ENCODE measurements at regions not wholly inside any gene's neighbourhood (a gene's known extent, or its start where the extent isn't known, plus 50 kb on each side); places are given as distances from the start of the nearest gene placed in this dataset.

- DNase-seq (ENCODE audit: low read depth), result no peak
These were observed 75.2 kb downstream of the RHCG start for GRCh38 chr15:89421219-89421618.

GRCh38 chr15:89419370-89419984, 76.9 kb downstream of the RHCG start:
- DNase-seq (ENCODE audit: low read depth), result peak; percentile 22

GRCh38 chr15:89417206-89417725, 79.1 kb downstream of the RHCG start:
- DNase-seq (ENCODE audit: low read depth), result no peak

GRCh38 chr15:89416339-89417183, 79.8 kb downstream of the RHCG start:
- no peak for DNase-seq (ENCODE audit: low read depth)

- no peak for DNase-seq (ENCODE audit: low read depth)
These were observed 79.9 kb upstream of the POLG start for GRCh38 chr15:89414571-89414970.

- no peak for DNase-seq (ENCODE audit: low read depth)
These were observed 79.3 kb upstream of the POLG start for GRCh38 chr15:89413877-89414276.

GRCh38 chr15:89412905-89413411, 78.3 kb upstream of the POLG start:
- no peak for DNase-seq (ENCODE audit: low read depth)

- no peak for DNase-seq (ENCODE audit: low read depth)
These were observed 75.4 kb upstream of the POLG start for GRCh38 chr15:89410039-89410435.

- no peak for DNase-seq (ENCODE audit: low read depth)
These were observed 74.8 kb upstream of the POLG start for GRCh38 chr15:89409184-89410038.

- no peak for DNase-seq (ENCODE audit: low read depth)
These were observed 74.0 kb upstream of the POLG start for GRCh38 chr15:89408372-89409183.

- no peak for DNase-seq (ENCODE audit: low read depth)
These were observed 72.5 kb upstream of the POLG start for GRCh38 chr15:89406940-89407607.

- DNase-seq (ENCODE audit: low read depth), result no peak
These were observed 71.8 kb upstream of the POLG start for GRCh38 chr15:89406218-89406939.

GRCh38 chr15:89405494-89405893, 70.9 kb upstream of the POLG start:
- no peak for DNase-seq (ENCODE audit: low read depth)

GRCh38 chr15:89404023-89404422, 69.4 kb upstream of the POLG start:
- DNase-seq (ENCODE audit: low read depth), result no peak

GRCh38 chr15:89402518-89402805, 67.8 kb upstream of the POLG start:
- DNase-seq (ENCODE audit: low read depth), result no peak

- no peak for DNase-seq (ENCODE audit: low read depth)
These were observed 67.2 kb upstream of the POLG start for GRCh38 chr15:89401631-89402517.

- no peak for DNase-seq (ENCODE audit: low read depth)
These were observed 66.3 kb upstream of the POLG start for GRCh38 chr15:89400782-89401545.

GRCh38 chr15:89400116-89400781, 65.6 kb upstream of the POLG start:
- DNase-seq (ENCODE audit: low read depth), result no peak
